Vagina (tissue), 2 donors: ENCODE measurements at regions not wholly inside any gene's neighbourhood (a gene's known extent, or its start where the extent isn't known, plus 50 kb on each side); places are given as distances from the start of the nearest gene placed in this dataset.
A peak's percentile ranks its signal among the peaks of the same experiment; 100 is the strongest.

Source experiments
- DNase-seq, 2 donors: peaks; one replicate each; pipeline ENCODE4 v3.0.0-alpha.2; 2017; ENCODE audit errors: extremely low spot score in 2 of 2
- H3K27ac ChIP-seq: fragments of 200-600 bp; sonication (generic); one replicate; pipeline ENCODE4 v1.5.1; 2019
- H3K27me3 ChIP-seq: fragments of 200-600 bp; sonication (generic); one replicate; pipeline ENCODE4 v1.5.1; 2019
- H3K36me3 ChIP-seq, 2 donors: fragments of 200-600 bp; sonication (generic); one replicate each; pipeline ENCODE4 v1.5.1; 2017 to 2019
- H3K4me1 ChIP-seq: fragments of 200-600 bp; sonication (generic); one replicate; pipeline ENCODE4 v1.5.1; 2019
- H3K4me3 ChIP-seq, 2 donors: fragments of 200-600 bp; sonication (generic); 1 replicate in 1 of 2; 2 replicates in 1 of 2; pipeline ENCODE4 v1.5.1; 2016 to 2019
- H3K9me3 ChIP-seq: fragments of 200-600 bp; sonication (generic); one replicate; pipeline ENCODE4 v1.5.1; 2019
- CTCF ChIP-seq, 3 experiments: fragments of 450-650 bp in 2 of 3; fragments of 200-600 bp in 1 of 3; sonication (generic) in 1 of 3; IDR thresholded peaks; one replicate each; pipeline ENCODE4 v1.5.1; 2017 to 2019; ENCODE audit warnings: antibody characterized with exemption in 3 of 3, mild to moderate bottlenecking in 2 of 3, moderate library complexity in 2 of 3
- POLR2A ChIP-seq, 2 donors: fragments of 450-650 bp; IDR thresholded peaks; one replicate each; pipeline ENCODE4 v1.6.1; 2017; ENCODE audit warnings: antibody characterized with exemption in 2 of 2, mild to moderate bottlenecking in 2 of 2, moderate library complexity in 2 of 2
- POLR2AphosphoS5 ChIP-seq, 2 donors: sonication (generic); formaldehyde crosslinking; IDR thresholded peaks; one replicate each; pipeline ENCODE4 v1.9.0; 2017; ENCODE audit warnings: antibody characterized with exemption in 2 of 2, mild to moderate bottlenecking in 2 of 2, low read depth in 1 of 2; ENCODE audit not compliant: insufficient read depth in 1 of 2
- intact Hi-C: fragments of 100-400 bp; cut with DNase I; formaldehyde crosslinking; loops from one replicate; pipeline ENCODE4 v1.15.1; 2023

DNA sequence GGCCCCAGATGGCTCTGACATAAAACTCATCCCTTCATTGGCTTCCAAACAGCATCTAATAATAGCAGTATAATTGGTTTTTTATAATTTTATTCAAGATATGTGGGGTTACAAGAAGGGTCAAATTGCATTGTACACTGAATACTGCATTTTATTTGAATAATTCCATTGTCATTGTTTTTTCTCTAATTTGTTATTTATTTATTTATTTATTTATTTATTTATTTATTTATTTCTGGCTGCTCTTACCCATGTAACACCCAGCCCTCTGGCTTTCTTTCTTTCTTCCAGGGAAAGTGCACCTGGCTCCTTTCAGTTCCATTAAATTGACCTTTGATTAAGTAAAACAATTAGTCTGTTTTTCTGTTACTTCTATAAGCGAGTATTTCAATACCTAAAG, 210.1 kb downstream of the CDH9 start:
- Histone ChIP-seq H3K27ac (no peak overlapping the region), H3K27me3 (no peaks in the 10 kb centered on the region), H3K4me1 (no peaks in the 10 kb centered on the region), H3K36me3 (no peaks in the 10 kb centered on the region), H3K4me3 (no peak overlapping the region), H3K9me3 (no peaks in the 10 kb centered on the region)
- no peak for DNase-seq
- TF ChIP-seq POLR2AphosphoS5 (IDR thresholded peaks at IDR 0.05; ENCODE audit: insufficient read depth in 1 of 2, low read depth in 1 of 2) (no peak), POLR2A (IDR thresholded peaks at IDR 0.05) (no peak)
- intact Hi-C loops = no loop called here

GRCh38 chr5:26813235-26813634, 225.2 kb downstream of the CDH9 start:
- intact Hi-C loops = no loop called here
- no peak for TF ChIP-seq CTCF (IDR thresholded peaks at IDR 0.05)
- TF ChIP-seq POLR2AphosphoS5 (IDR thresholded peaks at IDR 0.05; ENCODE audit: insufficient read depth in 1 of 2, low read depth in 1 of 2) = no peak
- no peak for TF ChIP-seq POLR2A (IDR thresholded peaks at IDR 0.05)
- H3K4me1 ChIP-seq = no peaks in the 10 kb centered on the region
- no peaks in the 10 kb centered on the region for H3K9me3 ChIP-seq
- no peak overlapping the region for H3K4me3 ChIP-seq
- no peak overlapping the region for H3K27ac ChIP-seq
- DNase-seq = no peak
- no peaks in the 10 kb centered on the region for H3K27me3 ChIP-seq
- no peaks in the 10 kb centered on the region for H3K36me3 ChIP-seq

DNA sequence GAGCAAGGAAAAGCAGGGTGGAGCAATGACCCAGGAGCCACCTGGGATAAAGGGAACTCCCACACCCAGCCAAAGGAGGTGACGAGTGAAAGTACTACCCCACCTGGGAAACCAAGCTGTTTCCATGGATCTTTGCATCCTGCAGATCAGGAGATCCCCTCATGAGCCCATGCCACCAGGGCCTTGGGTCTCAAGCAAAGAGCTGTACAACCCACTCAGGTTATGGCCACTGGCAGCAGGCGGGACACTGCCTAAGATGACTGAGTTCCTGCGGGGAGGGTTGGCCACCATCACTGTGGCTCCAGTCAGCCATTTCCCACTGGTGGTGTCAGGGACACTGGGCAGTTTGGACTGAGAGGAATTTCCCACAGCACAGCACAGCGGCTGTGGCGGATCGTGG, 225.7 kb downstream of the CDH9 start:
- intact Hi-C loops = no loop called here
- no peak overlapping the region for H3K27ac ChIP-seq
- DNase-seq = peak in 1 of 2 donors; percentile 74

GRCh38 chr5:26807231-26808199, 230.9 kb downstream of the CDH9 start:
- no peaks in the 10 kb centered on the region for H3K27me3 ChIP-seq
- no peaks in the 10 kb centered on the region for H3K36me3 ChIP-seq
- no peak overlapping the region for H3K27ac ChIP-seq
- TF ChIP-seq POLR2A (IDR thresholded peaks at IDR 0.05) (no peak), POLR2AphosphoS5 (IDR thresholded peaks at IDR 0.05; ENCODE audit: insufficient read depth in 1 of 2, low read depth in 1 of 2) (no peak), CTCF (IDR thresholded peaks at IDR 0.05) (no peak)
- no peaks in the 10 kb centered on the region for H3K9me3 ChIP-seq
- no peaks in the 10 kb centered on the region for H3K4me1 ChIP-seq
- no peak for DNase-seq
- H3K4me3 ChIP-seq = no peak overlapping the region
- intact Hi-C loops = no loop called here

More for the DNA sequence above, 225.7 kb downstream of the CDH9 start:
- TF ChIP-seq CTCF (IDR thresholded peaks at IDR 0.05) (no peak), POLR2A (IDR thresholded peaks at IDR 0.05) (no peak), POLR2AphosphoS5 (IDR thresholded peaks at IDR 0.05; ENCODE audit: insufficient read depth in 1 of 2, low read depth in 1 of 2) (no peak)
- H3K27me3 ChIP-seq = no peaks in the 10 kb centered on the region
- H3K4me3 ChIP-seq = no peak overlapping the region
- H3K36me3 ChIP-seq = no peaks in the 10 kb centered on the region
- H3K9me3 ChIP-seq = no peaks in the 10 kb centered on the region
- no peaks in the 10 kb centered on the region for H3K4me1 ChIP-seq

DNA sequence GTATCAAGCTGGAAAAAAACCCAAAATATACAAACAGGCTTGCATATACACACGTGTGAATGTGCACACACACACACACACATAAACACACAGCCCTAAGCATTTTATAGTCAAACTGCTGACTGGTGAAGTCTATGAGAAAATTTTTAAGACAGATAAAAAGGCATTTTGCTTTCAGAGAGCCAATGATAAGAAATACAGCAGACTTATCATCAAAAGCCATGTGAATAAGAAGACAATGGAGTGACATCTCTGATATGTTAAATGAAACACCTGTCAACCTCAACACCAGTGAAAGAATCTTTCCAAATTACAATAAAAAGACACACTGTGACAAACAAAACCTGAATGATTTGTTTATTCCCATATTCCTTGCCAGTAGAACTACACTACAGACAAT, 233.3 kb downstream of the CDH9 start:
- DNase-seq = no peak
- Histone ChIP-seq H3K4me1 (no peaks in the 10 kb centered on the region), H3K4me3 (no peak overlapping the region), H3K36me3 (no peaks in the 10 kb centered on the region), H3K9me3 (no peaks in the 10 kb centered on the region), H3K27ac (no peak overlapping the region), H3K27me3 (no peaks in the 10 kb centered on the region)
- no peak for TF ChIP-seq POLR2A (IDR thresholded peaks at IDR 0.05)
- no peak for TF ChIP-seq POLR2AphosphoS5 (IDR thresholded peaks at IDR 0.05; ENCODE audit: insufficient read depth in 1 of 2, low read depth in 1 of 2)
- TF ChIP-seq CTCF (IDR thresholded peaks at IDR 0.05) = no peak
- intact Hi-C loops = no loop called here
